HepG2 (cell line): ENCODE measurements at regions not wholly inside any gene's neighbourhood (a gene's known extent, or its start where the extent isn't known, plus 50 kb on each side); places are given as distances from the start of the nearest gene placed in this dataset.
"Not testable (repeated sequence)": the region's sequence is repeated elsewhere in the genome, so short reads cannot be mapped to it uniquely, and the experiment has no call there.

Experiments used
- RBM39 ChIP-seq: fragments of 200-400 bp; formaldehyde crosslinking; IDR thresholded peaks from one replicate; pipeline ENCODE4 v1.6.1; 2018; ENCODE audit warnings: antibody characterized with exemption, mild to moderate bottlenecking, low read depth, low read length; ENCODE audit not compliant: poor library complexity, severe bottlenecking
- ZNF282 ChIP-seq: fragments of 450-650 bp; IDR thresholded peaks from 2 replicates; pipeline ENCODE4 v1.6.1; 2018; ENCODE audit not compliant: partially characterized antibody

DNA sequence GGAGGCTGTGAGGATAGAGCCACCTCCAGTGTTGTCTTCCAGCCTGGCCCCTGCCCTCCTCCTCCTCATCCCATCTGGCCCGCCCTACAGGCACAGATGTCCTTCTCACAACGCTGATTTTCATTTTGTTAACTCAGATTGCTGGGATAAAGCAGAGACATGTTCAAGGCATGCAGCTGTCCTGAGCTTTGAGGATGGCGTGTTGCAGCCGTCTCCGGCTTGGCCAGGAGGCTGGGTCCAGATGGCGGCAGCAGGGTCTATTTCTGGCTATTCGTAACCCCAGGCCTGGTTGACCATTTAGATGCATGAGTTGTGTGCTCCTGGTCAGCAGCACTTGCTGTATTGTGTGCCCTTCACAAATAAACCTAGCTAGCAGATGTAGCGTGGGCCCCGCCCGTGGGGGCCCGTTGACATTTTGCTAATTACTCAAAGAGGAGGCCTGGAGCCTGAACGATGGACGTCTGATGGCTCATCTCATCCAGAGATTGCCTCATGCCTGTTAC, 185.0 kb downstream of the BANP start:
- TF ChIP-seq ZNF282, RBM39: not testable (repeated sequence)
